ENCODE measurements at regions not wholly inside any gene's neighbourhood (a gene's known extent, or its start where the extent isn't known, plus 50 kb on each side); places are given as distances from the start of the nearest gene placed in this dataset.

DNA sequence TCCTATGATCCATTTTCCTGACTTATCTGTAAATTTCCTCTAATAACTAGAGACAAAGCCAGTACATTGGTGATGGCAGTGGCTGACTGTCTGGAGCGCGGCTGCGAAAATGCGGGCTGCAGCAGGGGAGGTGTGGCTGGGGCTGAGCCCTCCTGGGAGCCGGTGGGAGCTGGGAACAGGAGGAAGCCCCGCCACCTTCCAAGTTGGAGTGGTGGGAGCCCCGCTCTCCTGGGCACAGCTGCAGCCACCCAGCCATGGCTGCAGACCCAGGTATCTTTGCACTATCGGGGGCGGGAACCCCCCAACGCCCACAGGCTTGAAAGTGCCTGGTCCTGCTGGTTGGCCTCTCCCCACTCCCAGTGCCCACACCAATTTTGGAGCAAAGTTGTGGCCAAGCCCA lies 633.0 kb upstream of the TMEFF2 start:
- Histone ChIP-seq H2AK5ac (ENCODE audit: low read length, severe bottlenecking) (no peak overlapping the region), H3K9ac (ENCODE audit: low read length) (no peak overlapping the region), H2BK120ac (ENCODE audit: low read depth, low read length) (no peak overlapping the region), H3K4me2 (ENCODE audit: low read length, poor library complexity, severe bottlenecking) (no peak overlapping the region), H3K9me3 (ENCODE audit: control insufficient read depth, low read length) (peaks cover 3% of the 10 kb centered on the region), H4K91ac (ENCODE audit: low read length) (no peak overlapping the region), H3K4ac (ENCODE audit: low read depth in 1 of 2, low read length in 2 of 2) (no peak overlapping the region), H3K14ac (ENCODE audit: low read length in 2 of 2) (no peak overlapping the region), H2BK15ac (ENCODE audit: low read depth, poor library complexity, severe bottlenecking) (no peak overlapping the region), H2BK12ac (ENCODE audit: low read length in 2 of 2) (no peak overlapping the region), H3K79me1 (replicated peaks; ENCODE audit: low read length, poor library complexity, severe bottlenecking) (no peaks in the 10 kb centered on the region), H3K4me1 (ENCODE audit: control insufficient read depth, insufficient read depth, low read depth, low read length) (no peaks in the 10 kb centered on the region), H3K27ac (ENCODE audit: low read length, poor library complexity, severe bottlenecking) (no peak overlapping the region), H3K18ac (ENCODE audit: low read depth in 1 of 2, low read length in 2 of 2) (no peak overlapping the region), H3K27me3 (ENCODE audit: control insufficient read depth in 1 of 2, insufficient read depth in 1 of 2, low read length in 2 of 2) (no peaks in the 10 kb centered on the region), H3K4me3 (ENCODE audit: insufficient read depth in 1 of 2, low read depth in 1 of 2, low read length in 2 of 2) (no peak overlapping the region), H4K8ac (ENCODE audit: low read length) (no peak overlapping the region), H2AFZ (ENCODE audit: low read depth, low read length) (no peak overlapping the region), H3K36me3 (ENCODE audit: control insufficient read depth in 1 of 2, insufficient read depth in 2 of 2, low read depth in 1 of 2, low read length in 2 of 2) (no peaks in the 10 kb centered on the region), H3K23ac (ENCODE audit: low read length in 2 of 2) (no peak overlapping the region), H2BK5ac (ENCODE audit: low read depth, low read length, poor library complexity, severe bottlenecking) (no peak overlapping the region)
- 94% methylated on average over 10 of the region's 10 CpGs for WGBS
- DNase-seq: no peak

DNA sequence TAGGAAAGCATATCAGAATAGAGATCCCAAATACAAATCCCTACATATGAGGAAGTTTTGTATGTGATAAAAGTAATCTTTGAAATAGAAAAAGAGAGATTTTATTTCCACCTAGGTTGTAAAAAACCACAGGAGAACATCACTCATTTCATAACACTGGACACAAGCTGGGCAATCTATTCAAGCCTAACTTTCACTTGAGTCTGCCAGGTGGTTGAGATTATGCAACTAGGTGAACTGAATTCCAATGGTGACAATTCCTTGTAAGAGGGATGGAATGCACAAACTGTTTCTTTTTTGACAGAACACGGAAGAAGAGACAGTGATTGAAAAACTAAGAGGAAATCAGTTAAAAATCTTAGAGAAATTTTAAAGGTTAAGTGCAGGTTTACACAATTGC lies 619.6 kb upstream of the TMEFF2 start:
- no peak overlapping the region for H3K4ac ChIP-seq (ENCODE audit: low read depth in 1 of 2, low read length in 2 of 2)
- no peaks in the 10 kb centered on the region for H3K36me3 ChIP-seq (ENCODE audit: control insufficient read depth in 1 of 2, insufficient read depth in 2 of 2, low read depth in 1 of 2, low read length in 2 of 2)
- no peak overlapping the region for H4K8ac ChIP-seq (ENCODE audit: low read length)
- H2BK5ac ChIP-seq (ENCODE audit: low read depth, low read length, poor library complexity, severe bottlenecking): no peak overlapping the region
- no peak overlapping the region for H3K23ac ChIP-seq (ENCODE audit: low read length in 2 of 2)
- WGBS: 75% methylated on average over 1 of the region's 1 CpG
- no peak overlapping the region for H3K4me3 ChIP-seq (ENCODE audit: insufficient read depth in 1 of 2, low read depth in 1 of 2, low read length in 2 of 2)
- no peak overlapping the region for H3K9ac ChIP-seq (ENCODE audit: low read length)
- DNase-seq: no peak
- no peaks in the 10 kb centered on the region for H3K4me1 ChIP-seq (ENCODE audit: control insufficient read depth, insufficient read depth, low read depth, low read length)
- no peak overlapping the region for H4K91ac ChIP-seq (ENCODE audit: low read length)
- H2AFZ ChIP-seq (ENCODE audit: low read depth, low read length): no peak overlapping the region
- no peak overlapping the region for H3K4me2 ChIP-seq (ENCODE audit: low read length, poor library complexity, severe bottlenecking)
- H3K27ac ChIP-seq (ENCODE audit: low read length, poor library complexity, severe bottlenecking): no peak overlapping the region
- no peaks in the 10 kb centered on the region for H3K27me3 ChIP-seq (ENCODE audit: control insufficient read depth in 1 of 2, insufficient read depth in 1 of 2, low read length in 2 of 2)
- H2AK5ac ChIP-seq (ENCODE audit: low read length, severe bottlenecking): no peak overlapping the region
- no peak overlapping the region for H2BK15ac ChIP-seq (ENCODE audit: low read depth, poor library complexity, severe bottlenecking)
- peaks cover 13% of the 10 kb centered on the region for H3K9me3 ChIP-seq (ENCODE audit: control insufficient read depth, low read length)
- no peak overlapping the region for H2BK12ac ChIP-seq (ENCODE audit: low read length in 2 of 2)
- no peak overlapping the region for H2BK120ac ChIP-seq (ENCODE audit: low read depth, low read length)
- H3K18ac ChIP-seq (ENCODE audit: low read depth in 1 of 2, low read length in 2 of 2): no peak overlapping the region
- no peak overlapping the region for H3K14ac ChIP-seq (ENCODE audit: low read length in 2 of 2)
- no peaks in the 10 kb centered on the region for H3K79me1 ChIP-seq (replicated peaks; ENCODE audit: low read length, poor library complexity, severe bottlenecking)

DNA sequence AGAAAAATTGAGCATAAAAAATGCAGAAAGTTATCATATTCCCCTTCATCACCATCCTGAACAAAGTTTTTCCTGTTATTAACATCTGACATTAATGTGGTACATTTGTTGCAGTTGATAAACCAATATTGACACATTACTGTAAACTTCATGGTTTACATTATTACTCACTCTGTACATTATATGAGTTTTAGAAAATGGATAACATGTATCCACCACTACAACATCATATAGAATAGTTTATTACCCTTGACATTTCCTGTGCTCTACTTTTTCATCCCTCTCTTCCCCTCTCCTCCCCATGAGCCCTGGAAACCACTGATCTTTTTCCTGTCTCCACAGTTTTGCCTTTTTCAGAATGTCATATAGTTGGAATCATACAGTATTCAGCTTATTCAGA lies 618.6 kb upstream of the TMEFF2 start:
- Histone ChIP-seq H3K18ac (ENCODE audit: low read depth in 1 of 2, low read length in 2 of 2) (no peak overlapping the region), H2AFZ (ENCODE audit: low read depth, low read length) (no peak overlapping the region), H4K91ac (ENCODE audit: low read length) (no peak overlapping the region), H3K27me3 (ENCODE audit: control insufficient read depth in 1 of 2, insufficient read depth in 1 of 2, low read length in 2 of 2) (no peaks in the 10 kb centered on the region), H3K36me3 (ENCODE audit: control insufficient read depth in 1 of 2, insufficient read depth in 2 of 2, low read depth in 1 of 2, low read length in 2 of 2) (no peaks in the 10 kb centered on the region), H4K8ac (ENCODE audit: low read length) (no peak overlapping the region), H2BK120ac (ENCODE audit: low read depth, low read length) (no peak overlapping the region), H3K14ac (ENCODE audit: low read length in 2 of 2) (no peak overlapping the region), H2AK5ac (ENCODE audit: low read length, severe bottlenecking) (no peak overlapping the region), H3K4me1 (ENCODE audit: control insufficient read depth, insufficient read depth, low read depth, low read length) (no peaks in the 10 kb centered on the region), H3K9ac (ENCODE audit: low read length) (no peak overlapping the region), H3K4me3 (ENCODE audit: insufficient read depth in 1 of 2, low read depth in 1 of 2, low read length in 2 of 2) (no peak overlapping the region), H3K23ac (ENCODE audit: low read length in 2 of 2) (no peak overlapping the region), H2BK12ac (ENCODE audit: low read length in 2 of 2) (no peak overlapping the region), H3K27ac (ENCODE audit: low read length, poor library complexity, severe bottlenecking) (no peak overlapping the region), H2BK5ac (ENCODE audit: low read depth, low read length, poor library complexity, severe bottlenecking) (no peak overlapping the region), H2BK15ac (ENCODE audit: low read depth, poor library complexity, severe bottlenecking) (no peak overlapping the region), H3K4me2 (ENCODE audit: low read length, poor library complexity, severe bottlenecking) (no peak overlapping the region), H3K4ac (ENCODE audit: low read depth in 1 of 2, low read length in 2 of 2) (no peak overlapping the region), H3K79me1 (replicated peaks; ENCODE audit: low read length, poor library complexity, severe bottlenecking) (no peaks in the 10 kb centered on the region), H3K9me3 (ENCODE audit: control insufficient read depth, low read length) (peaks cover 16% of the 10 kb centered on the region)
- no peak for DNase-seq

DNA sequence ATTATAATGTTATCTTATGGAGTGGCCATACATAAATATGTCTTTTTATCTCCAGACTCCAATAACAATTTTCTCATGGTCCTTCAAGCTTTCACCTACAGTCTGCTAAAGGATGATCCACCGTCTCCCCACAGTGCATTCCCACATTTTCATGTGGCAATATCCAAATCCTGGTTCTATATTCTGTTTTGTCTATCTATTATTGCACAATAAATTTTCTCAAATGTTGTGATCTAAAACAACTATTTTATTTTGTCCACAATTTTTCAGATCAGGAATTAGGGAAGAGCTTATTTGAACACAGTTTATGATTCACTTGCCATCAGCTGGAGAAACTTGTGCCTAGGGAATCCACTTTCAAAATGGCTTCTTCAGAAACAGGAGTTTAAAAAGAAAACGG lies 614.4 kb upstream of the TMEFF2 start:
- Histone ChIP-seq H4K8ac (ENCODE audit: low read length) (no peak overlapping the region), H3K4me2 (ENCODE audit: low read length, poor library complexity, severe bottlenecking) (no peak overlapping the region), H3K79me1 (replicated peaks; ENCODE audit: low read length, poor library complexity, severe bottlenecking) (no peaks in the 10 kb centered on the region), H2BK12ac (ENCODE audit: low read length in 2 of 2) (no peak overlapping the region), H3K9me3 (ENCODE audit: control insufficient read depth, low read length) (peaks cover 24% of the 10 kb centered on the region), H2BK120ac (ENCODE audit: low read depth, low read length) (no peak overlapping the region), H2BK15ac (ENCODE audit: low read depth, poor library complexity, severe bottlenecking) (no peak overlapping the region), H3K4me1 (ENCODE audit: control insufficient read depth, insufficient read depth, low read depth, low read length) (no peaks in the 10 kb centered on the region), H3K18ac (ENCODE audit: low read depth in 1 of 2, low read length in 2 of 2) (no peak overlapping the region), H3K4me3 (ENCODE audit: insufficient read depth in 1 of 2, low read depth in 1 of 2, low read length in 2 of 2) (no peak overlapping the region), H3K36me3 (ENCODE audit: control insufficient read depth in 1 of 2, insufficient read depth in 2 of 2, low read depth in 1 of 2, low read length in 2 of 2) (no peaks in the 10 kb centered on the region), H3K23ac (ENCODE audit: low read length in 2 of 2) (no peak overlapping the region), H2AFZ (ENCODE audit: low read depth, low read length) (no peak overlapping the region), H3K14ac (ENCODE audit: low read length in 2 of 2) (no peak overlapping the region), H3K4ac (ENCODE audit: low read depth in 1 of 2, low read length in 2 of 2) (no peak overlapping the region), H4K91ac (ENCODE audit: low read length) (no peak overlapping the region), H2AK5ac (ENCODE audit: low read length, severe bottlenecking) (no peak overlapping the region), H3K27ac (ENCODE audit: low read length, poor library complexity, severe bottlenecking) (no peak overlapping the region), H3K27me3 (ENCODE audit: control insufficient read depth in 1 of 2, insufficient read depth in 1 of 2, low read length in 2 of 2) (no peaks in the 10 kb centered on the region), H3K9ac (ENCODE audit: low read length) (no peak overlapping the region), H2BK5ac (ENCODE audit: low read depth, low read length, poor library complexity, severe bottlenecking) (no peak overlapping the region)
- WGBS: 73% methylated on average over 1 of the region's 2 CpGs
- no peak for DNase-seq
